H1 (cell line): ENCODE measurements at regions not wholly inside any gene's neighbourhood (a gene's known extent, or its start where the extent isn't known, plus 50 kb on each side); places are given as distances from the start of the nearest gene placed in this dataset.
A peak's percentile ranks its signal among the peaks of the same experiment; 100 is the strongest.

Experiments
- CTCF ChIA-PET: fragments of 300-600 bp; sonication (Branson Sonifier 250); formaldehyde crosslinking; loops from one replicate; lab custom pipeline; 2021; ENCODE audit not compliant: partially characterized antibody; lab: Charles Lee
- POLR2A ChIA-PET: fragments of 300-600 bp; sonication (Branson Sonifier 250); formaldehyde crosslinking; loops from one replicate; lab custom pipeline; 2021; ENCODE audit warnings: inconsistent platforms; ENCODE audit not compliant: partially characterized antibody; lab: Charles Lee
- DNase-seq, 2 experiments: peaks; one replicate each; pipeline versions ENCODE4 v3.0.0 to v3.0.0-alpha.2; 2010 to 2022; ENCODE audit warnings: low spot score in 2 of 2, low read depth in 1 of 2, mixed read lengths in 1 of 2
- FAIRE-seq: peaks from 2 replicates; lab custom pipeline; 2011; peaks lifted over from hg19 to GRCh38; lab: Jason Lieb, UNC
- H2AFZ ChIP-seq: 2 replicates; pipeline ENCODE4 v1.8.1; 2012; ENCODE audit warnings: low read length, inconsistent platforms
- H2AK5ac ChIP-seq: 2 replicates; pipeline ENCODE4 v1.6.1; 2013; ENCODE audit warnings: low read depth, low read length
- H2BK120ac ChIP-seq: replicated peaks from 2 replicates; pipeline ENCODE3; 2013; ENCODE audit warnings: low read depth, low read length, inconsistent platforms
- H2BK12ac ChIP-seq: 2 replicates; pipeline ENCODE4 v1.6.1; 2013; ENCODE audit warnings: low read depth, low read length
- H2BK15ac ChIP-seq: 2 replicates; pipeline ENCODE4 v1.6.1; 2013; ENCODE audit warnings: low read length
- H2BK20ac ChIP-seq: 2 replicates; pipeline ENCODE4 v1.6.1; 2013; ENCODE audit warnings: low read length
- H2BK5ac ChIP-seq: 2 replicates; pipeline ENCODE4 v1.6.1; 2013; ENCODE audit warnings: low read depth, low read length
- H3K14ac ChIP-seq: 2 replicates; pipeline ENCODE4 v1.6.1; 2013; ENCODE audit warnings: inconsistent platforms; ENCODE audit not compliant: insufficient read length
- H3K18ac ChIP-seq: 2 replicates; pipeline ENCODE4 v1.6.1; 2013; ENCODE audit warnings: low read length; ENCODE audit errors: extremely low read depth
- H3K23ac ChIP-seq: 2 replicates; pipeline ENCODE4 v1.6.1; 2013; ENCODE audit warnings: inconsistent platforms; ENCODE audit not compliant: insufficient read length
- H3K23me2 ChIP-seq: 2 replicates; pipeline ENCODE4 v1.6.1; 2013; ENCODE audit warnings: low read depth, low read length
- H3K27ac ChIP-seq: 2 replicates; pipeline ENCODE4 v1.6.1; 2011; ENCODE audit warnings: low read depth, low read length, inconsistent platforms
- H3K27me3 ChIP-seq, 4 experiments: replicated peaks in 1 of 4; 1 replicate in 1 of 4; 2 replicates in 3 of 4; pipeline versions ENCODE4 v1.6.1 to v1.8.1; 2011 to 2013; ENCODE audit warnings: low read length in 3 of 4, mild to moderate bottlenecking in 3 of 4, inconsistent platforms in 2 of 4, mixed read lengths in 2 of 4, moderate library complexity in 1 of 4; ENCODE audit not compliant: control insufficient read depth in 3 of 4, insufficient read depth in 3 of 4; ENCODE audit errors: extremely low read depth in 1 of 4
- H3K36me3 ChIP-seq, 4 experiments: 2 replicates each; pipeline versions ENCODE4 v1.6.1 to v1.8.1; 2011 to 2013; ENCODE audit warnings: mild to moderate bottlenecking in 4 of 4, low read length in 3 of 4, moderate library complexity in 2 of 4, control low read depth in 1 of 4, inconsistent platforms in 1 of 4; ENCODE audit not compliant: insufficient read depth in 4 of 4, control insufficient read depth in 2 of 4
- H3K4ac ChIP-seq: replicated peaks from 2 replicates; pipeline ENCODE3; 2013; ENCODE audit warnings: low read length, low read depth, mixed read lengths, inconsistent platforms; ENCODE audit not compliant: insufficient read length
- H3K4me1 ChIP-seq, 4 experiments: replicated peaks in 1 of 4; 1 replicate in 1 of 4; 2 replicates in 3 of 4; pipeline versions ENCODE4 v1.6.1 to v1.8.1; 2011 to 2013; ENCODE audit warnings: low read length in 3 of 4, inconsistent platforms in 2 of 4, mixed read lengths in 1 of 4; ENCODE audit not compliant: insufficient read depth in 4 of 4, control insufficient read depth in 3 of 4
- H3K4me2 ChIP-seq, 2 experiments: 2 replicates each; pipeline versions ENCODE4 v1.6.1 to v1.8.1; 2011 to 2013; ENCODE audit warnings: low read depth in 2 of 2, low read length in 2 of 2, control low read depth in 1 of 2, inconsistent platforms in 1 of 2, mild to moderate bottlenecking in 1 of 2; ENCODE audit not compliant: insufficient read depth in 1 of 2
- H3K4me3 ChIP-seq, 4 experiments: fragments of 200-600, 300-600 bp in 1 of 4; sonication (generic), shearing (Covaris generic), sonication (Bioruptor Twin) in 1 of 4; 2 replicates each; pipeline versions ENCODE4 v1.5.1 to v1.8.1; 2011 to 2016; ENCODE audit warnings: low read length in 4 of 4, low read depth in 3 of 4, control low read depth in 2 of 4, inconsistent platforms in 2 of 4, mild to moderate bottlenecking in 2 of 4, mixed read lengths in 1 of 4, moderate library complexity in 1 of 4; ENCODE audit not compliant: insufficient read depth in 2 of 4; ENCODE audit errors: extremely low read depth in 1 of 4
- H3K56ac ChIP-seq: replicated peaks from 2 replicates; pipeline ENCODE3; 2013; ENCODE audit warnings: low read depth, mild to moderate bottlenecking, mixed read lengths, low read length, inconsistent platforms; ENCODE audit not compliant: insufficient read length
- H3K79me1 ChIP-seq: 2 replicates; pipeline ENCODE4 v1.6.1; 2013; ENCODE audit warnings: low read depth, low read length, control low read depth
- H3K79me2 ChIP-seq, 2 experiments: 2 replicates each; pipeline versions ENCODE4 v1.6.1 to v1.8.1; 2012 to 2013; ENCODE audit warnings: low read length in 2 of 2, mild to moderate bottlenecking in 2 of 2, inconsistent platforms in 1 of 2; ENCODE audit not compliant: insufficient read depth in 2 of 2, control insufficient read depth in 1 of 2
- H3K9ac ChIP-seq, 4 experiments: replicated peaks in 1 of 4; 1 replicate in 1 of 4; 2 replicates in 3 of 4; pipeline versions ENCODE4 v1.6.1 to v1.8.1; 2011 to 2013; ENCODE audit warnings: low read depth in 3 of 4, low read length in 3 of 4, control low read depth in 2 of 4, mild to moderate bottlenecking in 2 of 4, moderate library complexity in 2 of 4, inconsistent platforms in 1 of 4; ENCODE audit errors: extremely low read depth in 1 of 4
- H3K9me3 ChIP-seq, 2 experiments: 2 replicates each; pipeline versions ENCODE4 v1.6.1 to v1.8.1; 2012 to 2013; ENCODE audit warnings: mild to moderate bottlenecking in 2 of 2, moderate library complexity in 2 of 2, control low read depth in 1 of 2, inconsistent platforms in 1 of 2, low read depth in 1 of 2, low read length in 1 of 2, mixed read lengths in 1 of 2; ENCODE audit not compliant: insufficient read depth in 2 of 2
- H4K20me1 ChIP-seq, 2 experiments: replicated peaks in 1 of 2; 2 replicates each; pipeline versions ENCODE3 to v1.8.1; 2011 to 2013; ENCODE audit warnings: inconsistent platforms in 2 of 2, low read length in 2 of 2, mild to moderate bottlenecking in 1 of 2; ENCODE audit not compliant: insufficient read depth in 2 of 2, control insufficient read depth in 1 of 2
- H4K5ac ChIP-seq: 2 replicates; pipeline ENCODE4 v1.6.1; 2013; ENCODE audit warnings: low read length, low read depth, mixed read lengths, inconsistent platforms; ENCODE audit not compliant: insufficient read length
- H4K8ac ChIP-seq: 2 replicates; pipeline ENCODE4 v1.8.0; 2013; ENCODE audit warnings: mild to moderate bottlenecking, moderate library complexity, low read length, inconsistent platforms; ENCODE audit not compliant: insufficient read depth; ENCODE audit errors: extremely low read depth
- H4K91ac ChIP-seq: replicated peaks from 2 replicates; pipeline ENCODE3; 2013; ENCODE audit warnings: low read length, mixed read lengths, inconsistent platforms; ENCODE audit not compliant: insufficient read length
- CREB1 ChIP-seq: IDR thresholded peaks from 2 replicates; pipeline ENCODE4 v1.6.1; 2012; ENCODE audit warnings: inconsistent platforms
- CTCF ChIP-seq, 3 experiments: IDR thresholded peaks; 1 replicate in 2 of 3; 2 replicates in 1 of 3; pipeline versions ENCODE4 v1.5.1 to v1.6.1; 2011; ENCODE audit warnings: low read length in 3 of 3, mild to moderate bottlenecking in 3 of 3, inconsistent platforms in 2 of 3, low read depth in 1 of 3, moderate library complexity in 1 of 3; ENCODE audit not compliant: insufficient read depth in 1 of 3; ENCODE audit errors: control extremely low read depth in 1 of 3
- GTF2F1 ChIP-seq: IDR thresholded peaks from 2 replicates; pipeline ENCODE4 v1.6.1; 2012; ENCODE audit warnings: low read depth, low read length, improper control_type of control experiment, borderline replicate concordance
- JUND ChIP-seq: IDR thresholded peaks from 2 replicates; pipeline ENCODE4 v1.6.1; 2011; ENCODE audit warnings: mild to moderate bottlenecking, improper control_type of control experiment, low read length
- RAD21 ChIP-seq, 2 experiments: IDR thresholded peaks in 1 of 2; conservative IDR thresholded peaks in 1 of 2; 2 replicates each; pipeline ENCODE4 v1.6.1; 2011; ENCODE audit warnings: low read depth in 2 of 2, low read length in 2 of 2, improper control_type of control experiment in 1 of 2, inconsistent platforms in 1 of 2, mild to moderate bottlenecking in 1 of 2, moderate library complexity in 1 of 2
- SIN3A ChIP-seq, 2 experiments: IDR thresholded peaks in 1 of 2; conservative IDR thresholded peaks in 1 of 2; 2 replicates each; pipeline ENCODE4 v1.6.1; 2011 to 2012; ENCODE audit warnings: low read length in 2 of 2, improper control_type of control experiment in 1 of 2, low read depth in 1 of 2, mild to moderate bottlenecking in 1 of 2
- ZNF274 ChIP-seq: IDR thresholded peaks from 2 replicates; pipeline ENCODE4 v1.7.0; 2012; ENCODE audit warnings: low read length, borderline replicate concordance; ENCODE audit errors: extremely low read depth
- WGBS, 2 experiments: shearing (Covaris generic) in 1 of 2; methylation state at CpG; one replicate each; pipeline versions ENCODE4 v1.1.6 to v1.1.7; 2013 to 2015; ENCODE audit warnings: low lambda C conversion rate in 2 of 2, mixed read lengths in 2 of 2, inconsistent platforms in 1 of 2, low coverage in 1 of 2, missing lambda C conversion rate in 1 of 2; ENCODE audit not compliant: insufficient replicate concordance in 2 of 2, insufficient coverage in 1 of 2, insufficient read length in 1 of 2; ENCODE audit errors: extremely low coverage in 1 of 2, missing lambda C conversion rate in 1 of 2; 5-methylcytosine and 5-hydroxymethylcytosine counted together

GRCh38 chr4:151489462-151490203 is 80.7 kb downstream of the FHIP1A start:
- Histone ChIP-seq H3K4me3 (no peak overlapping the region), H3K56ac (no peak overlapping the region), H4K20me1 (no peaks in the 10 kb centered on the region), H4K91ac (peak overlapping the region; percentile 14), H3K4ac (no peak overlapping the region), H3K23ac (no peak overlapping the region), H2AK5ac (peak overlapping the region; percentile 86; the same call in 1 of the 2 replicates), H3K9me3 (no peaks in the 10 kb centered on the region), H3K18ac (peak overlapping the region; percentile 93; the same call in 1 of the 2 replicates), H3K36me3 (no peaks in the 10 kb centered on the region), H3K14ac (no peak overlapping the region), H3K23me2 (no peaks in the 10 kb centered on the region), H4K5ac (no peak overlapping the region), H2BK5ac (peak overlapping the region; percentile 92), H2BK120ac (no peak overlapping the region), H2BK15ac (peak overlapping the region; percentile 81; the same call in 1 of the 2 replicates), H3K4me2 (0 out of 4 replicates have a peak overlapping the region, but pooled peaks of 1 of the 2 experiments have one; percentile 27), H3K27me3 (no peaks in the 10 kb centered on the region), H3K79me1 (no peaks in the 10 kb centered on the region; the same call in 1 of the 2 replicates), H2BK12ac (peak overlapping the region; percentile 97), H2AFZ (no peak overlapping the region), H4K8ac (no peak overlapping the region), H2BK20ac (0 out of 2 replicates have a peak overlapping the region, but pooled peaks have one; percentile 15), H3K27ac (no peak overlapping the region), H3K4me1 (peaks cover 2 to 13% (median 10%) of the 10 kb centered on the region in 4 experiments; a peak in 5 of 7 replicates), H3K9ac (no peak overlapping the region), H3K79me2 (peaks cover 0 to 29% of the 10 kb centered on the region in 2 experiments; a peak in 2 of 4 replicates)
- DNase-seq (peak; percentile 66 to 76), FAIRE-seq (peak; percentile 95)
- ChIA-PET POLR2A (interaction anchor here (0.9 to 2.1 kb wide), 3 partner anchors 9 to 84 kb away, joined by 3 to 5 read pairs (median 4); no protein-coding TSS in a partner anchor), CTCF (interaction anchor here (0.7 to 3.6 kb wide), 42 partner anchors 12 to 238 kb away, joined by 3 to 23 read pairs (median 4); partner anchors contain the start of gene PRSS48)
- WGBS, 2 experiments = 63% methylated on average over 9 of the region's 9 CpGs; no CpG with 5 or more reads in 1 of the 2 experiments
- TF ChIP-seq GTF2F1 (0 out of 2 replicates have a peak, but pooled peaks have one; percentile 34), CREB1 (0 out of 2 replicates have a peak, but pooled peaks have one; percentile 28), JUND (no peak), CTCF (IDR thresholded peaks at IDR 0.05; ENCODE audit: control extremely low read depth in 1 of 3, insufficient read depth in 1 of 3, low read depth in 1 of 3, low read length in 3 of 3) (peak; percentile 78 to 91 (median 81)), SIN3A (conservative IDR thresholded peaks at IDR 0.05 in 1 of 2, IDR thresholded peaks at IDR 0.05 in 1 of 2; ENCODE audit: low read depth in 1 of 2, low read length in 2 of 2) (0 out of 4 replicates have a peak, but pooled peaks have one; percentile 31 to 46), RAD21 (IDR thresholded peaks at IDR 0.05 in 1 of 2, conservative IDR thresholded peaks at IDR 0.05 in 1 of 2; ENCODE audit: low read depth in 2 of 2, low read length in 2 of 2) (peak; percentile 85), ZNF274 (no peak)
